ENCODE measurements at regions not wholly inside any gene's neighbourhood (a gene's known extent, or its start where the extent isn't known, plus 50 kb on each side); places are given as distances from the start of the nearest gene placed in this dataset.

GRCh38 chr2:173574324-173575112, 219.8 kb downstream of the CDCA7 start:
- H3K4me3 Mint-ChIP-seq (ENCODE audit: low read depth, unreplicated experiment): no peak overlapping the region
- intact Hi-C loops (cut with micrococcal nuclease; ENCODE audit: unreplicated experiment): loop anchor here (5.0 to 10.0 kb wide), 4 partner anchors 48 to 768 kb away; partner anchors contain the start of gene SP3
- no peak for DNase-seq
- H3K9me3 Mint-ChIP-seq (ENCODE audit: low read depth, unreplicated experiment): peaks cover 8% of the 10 kb centered on the region
- BruUV-seq (replicated peaks): no TSS peak
- TF ChIP-seq, protein P1, sequence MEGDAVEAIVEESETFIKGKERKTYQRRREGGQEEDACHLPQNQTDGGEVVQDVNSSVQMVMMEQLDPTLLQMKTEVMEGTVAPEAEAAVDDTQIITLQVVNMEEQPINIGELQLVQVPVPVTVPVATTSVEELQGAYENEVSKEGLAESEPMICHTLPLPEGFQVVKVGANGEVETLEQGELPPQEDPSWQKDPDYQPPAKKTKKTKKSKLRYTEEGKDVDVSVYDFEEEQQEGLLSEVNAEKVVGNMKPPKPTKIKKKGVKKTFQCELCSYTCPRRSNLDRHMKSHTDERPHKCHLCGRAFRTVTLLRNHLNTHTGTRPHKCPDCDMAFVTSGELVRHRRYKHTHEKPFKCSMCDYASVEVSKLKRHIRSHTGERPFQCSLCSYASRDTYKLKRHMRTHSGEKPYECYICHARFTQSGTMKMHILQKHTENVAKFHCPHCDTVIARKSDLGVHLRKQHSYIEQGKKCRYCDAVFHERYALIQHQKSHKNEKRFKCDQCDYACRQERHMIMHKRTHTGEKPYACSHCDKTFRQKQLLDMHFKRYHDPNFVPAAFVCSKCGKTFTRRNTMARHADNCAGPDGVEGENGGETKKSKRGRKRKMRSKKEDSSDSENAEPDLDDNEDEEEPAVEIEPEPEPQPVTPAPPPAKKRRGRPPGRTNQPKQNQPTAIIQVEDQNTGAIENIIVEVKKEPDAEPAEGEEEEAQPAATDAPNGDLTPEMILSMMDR (IDR thresholded peaks at IDR 0.05; ENCODE audit: unreplicated experiment): no peak
- H3K4me1 Mint-ChIP-seq (ENCODE audit: low read depth, unreplicated experiment): peaks cover 63% of the 10 kb centered on the region
- peaks cover 11% of the 10 kb centered on the region for H3K36me3 Mint-ChIP-seq (ENCODE audit: insufficient read depth, unreplicated experiment)
- H3K27me3 Mint-ChIP-seq (ENCODE audit: unreplicated experiment): no peaks in the 10 kb centered on the region
- CTCF ChIA-PET: no interaction called here
- peak overlapping the region; percentile 95 for H3K27ac Mint-ChIP-seq (ENCODE audit: unreplicated experiment)

DNA sequence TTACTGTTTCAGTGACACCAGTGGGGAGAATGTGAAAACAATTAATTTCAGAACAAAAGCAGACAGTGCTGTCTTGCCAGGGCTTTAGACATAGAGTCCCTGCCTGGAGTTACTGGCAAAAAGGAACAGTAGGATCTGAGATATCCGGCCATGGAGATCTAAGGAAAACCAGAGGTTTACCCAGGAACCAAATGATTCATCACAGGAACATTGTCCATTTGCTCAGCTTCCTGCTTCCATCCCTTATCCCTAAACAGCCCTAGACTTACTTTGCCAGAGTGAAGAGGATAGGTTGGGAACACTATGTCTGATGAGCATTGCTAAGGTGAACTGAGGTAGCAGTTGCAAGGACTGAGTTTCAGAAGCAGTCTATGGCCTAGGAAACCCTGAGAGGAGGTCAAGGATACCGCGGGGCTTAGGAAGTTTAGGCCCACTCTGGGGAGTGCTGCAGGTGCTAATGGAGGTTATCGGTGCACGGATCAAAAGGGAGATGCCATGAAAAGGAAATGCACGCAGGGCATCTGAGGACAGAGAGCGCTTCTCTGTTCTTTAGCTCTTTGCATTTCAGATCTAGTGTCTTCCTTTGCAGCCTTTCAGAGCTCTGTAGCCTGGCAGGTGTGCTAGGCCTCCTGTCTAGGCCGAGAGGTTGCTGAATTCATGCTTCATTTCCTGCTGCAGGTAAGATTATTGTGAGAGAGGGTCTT, 223.9 kb downstream of the CDCA7 start:
- Mint-ChIP-seq H3K36me3 (ENCODE audit: insufficient read depth, unreplicated experiment) (peaks cover 5% of the 10 kb centered on the region), H3K4me1 (ENCODE audit: low read depth, unreplicated experiment) (peaks cover 57% of the 10 kb centered on the region), H3K9me3 (ENCODE audit: low read depth, unreplicated experiment) (peaks cover 8% of the 10 kb centered on the region), H3K27ac (ENCODE audit: unreplicated experiment) (no peak overlapping the region), H3K4me3 (ENCODE audit: low read depth, unreplicated experiment) (no peak overlapping the region), H3K27me3 (ENCODE audit: unreplicated experiment) (no peaks in the 10 kb centered on the region)
- CTCF ChIA-PET: no interaction called here
- TF ChIP-seq, protein P1 (IDR thresholded peaks at IDR 0.05; ENCODE audit: unreplicated experiment): no peak
- DNase-seq: no peak
- no TSS peak for BruUV-seq (replicated peaks)
- intact Hi-C loops (cut with micrococcal nuclease; ENCODE audit: unreplicated experiment): loop anchor here (10.0 kb wide), 1 partner anchor 386 kb away; the partner anchor contains the start of gene SP3

DNA sequence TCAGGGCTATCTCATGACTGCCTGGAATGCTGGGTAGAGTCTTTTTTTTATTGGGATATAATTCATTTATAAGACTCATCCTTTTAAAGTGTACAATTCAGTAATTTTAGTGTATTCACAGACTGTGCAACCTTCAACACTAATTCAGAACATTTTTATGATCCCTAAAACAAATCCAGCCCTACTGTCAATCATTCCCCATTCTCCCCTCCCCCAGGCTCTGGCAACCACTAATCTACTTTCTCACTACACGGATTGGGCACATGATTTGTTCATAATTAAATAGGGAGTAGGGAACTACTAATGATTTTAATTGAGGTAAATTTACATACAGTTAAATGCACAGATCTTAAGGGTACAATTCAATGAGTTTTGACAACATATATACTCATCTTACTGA, 225.7 kb downstream of the CDCA7 start:
- no TSS peak for BruUV-seq (replicated peaks)
- no peaks in the 10 kb centered on the region for H3K27me3 Mint-ChIP-seq (ENCODE audit: unreplicated experiment)
- no peak overlapping the region for H3K4me3 Mint-ChIP-seq (ENCODE audit: low read depth, unreplicated experiment)
- intact Hi-C loops (cut with micrococcal nuclease; ENCODE audit: unreplicated experiment): no loop called here
- H3K4me1 Mint-ChIP-seq (ENCODE audit: low read depth, unreplicated experiment): peaks cover 56% of the 10 kb centered on the region
- no peaks in the 10 kb centered on the region for H3K36me3 Mint-ChIP-seq (ENCODE audit: insufficient read depth, unreplicated experiment)
- H3K9me3 Mint-ChIP-seq (ENCODE audit: low read depth, unreplicated experiment): peaks cover 5% of the 10 kb centered on the region
- peak overlapping the region; percentile 3 for H3K27ac Mint-ChIP-seq (ENCODE audit: unreplicated experiment)
- no peak for DNase-seq
- CTCF ChIA-PET: no interaction called here
- TF ChIP-seq, protein P1 (IDR thresholded peaks at IDR 0.05; ENCODE audit: unreplicated experiment): no peak

DNA sequence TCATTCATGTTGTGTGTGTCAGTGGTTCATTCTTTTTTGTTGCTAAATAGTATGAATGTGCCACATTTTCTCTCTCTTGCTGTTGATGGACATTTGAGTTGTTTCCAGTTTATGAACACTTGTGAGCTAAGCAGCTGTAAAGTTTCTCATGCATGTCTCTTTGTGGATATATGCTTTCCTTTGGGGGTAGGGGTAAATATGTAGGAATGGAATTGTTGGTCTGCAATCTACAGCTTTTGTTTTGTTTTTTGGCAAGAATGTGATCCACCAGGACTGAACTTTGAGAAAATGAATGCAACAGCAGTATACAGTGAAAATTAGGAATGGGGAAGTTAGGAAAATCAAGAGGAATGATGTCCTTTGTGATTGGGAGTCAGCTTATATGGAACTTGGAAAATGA, 226.3 kb downstream of the CDCA7 start:
- DNase-seq: no peak
- CTCF ChIA-PET: interaction anchor here (0.5 kb wide), 1 partner anchor 915 kb away, joined by 3 read pairs; no protein-coding TSS in a partner anchor
- no TSS peak for BruUV-seq (replicated peaks)
- no peaks in the 10 kb centered on the region for H3K36me3 Mint-ChIP-seq (ENCODE audit: insufficient read depth, unreplicated experiment)
- H3K9me3 Mint-ChIP-seq (ENCODE audit: low read depth, unreplicated experiment): no peaks in the 10 kb centered on the region
- H3K4me1 Mint-ChIP-seq (ENCODE audit: low read depth, unreplicated experiment): peaks cover 50% of the 10 kb centered on the region
- no peak overlapping the region for H3K27ac Mint-ChIP-seq (ENCODE audit: unreplicated experiment)
- H3K27me3 Mint-ChIP-seq (ENCODE audit: unreplicated experiment): no peaks in the 10 kb centered on the region
- intact Hi-C loops (cut with micrococcal nuclease; ENCODE audit: unreplicated experiment): no loop called here
- TF ChIP-seq, protein P1 (IDR thresholded peaks at IDR 0.05; ENCODE audit: unreplicated experiment): no peak
- no peak overlapping the region for H3K4me3 Mint-ChIP-seq (ENCODE audit: low read depth, unreplicated experiment)
